ENCODE measurements at regions not wholly inside any gene's neighbourhood (a gene's known extent, or its start where the extent isn't known, plus 50 kb on each side); places are given as distances from the start of the nearest gene placed in this dataset.

- TF ChIP-seq EP300 (IDR thresholded peaks at IDR 0.05; ENCODE audit: borderline replicate concordance in 1 of 2, low read depth in 1 of 2, low read length in 1 of 2) (no peak), REST (IDR thresholded peaks at IDR 0.05; ENCODE audit: low read depth, low read length) (no peak), POLR2AphosphoS5 (IDR thresholded peaks at IDR 0.05; ENCODE audit: low read depth, low read length) (no peak), FOXJ3 (CRISPR knock-in tag; IDR thresholded peaks at IDR 0.05) (no peak), MAX (IDR thresholded peaks at IDR 0.05; ENCODE audit: low read depth) (no peak), NRF1 (IDR thresholded peaks at IDR 0.05; ENCODE audit: low read depth, low read length) (no peak), TAF1 (IDR thresholded peaks at IDR 0.05; ENCODE audit: borderline replicate concordance, low read depth, low read length) (no peak), SMC3 (IDR thresholded peaks at IDR 0.05; ENCODE audit: low read depth, low read length) (no peak), RFX5 (IDR thresholded peaks at IDR 0.05; ENCODE audit: low read length) (no peak), GABPA (IDR thresholded peaks at IDR 0.05; ENCODE audit: low read depth) (no peak)
- TF ChIP-seq, protein P1, sequence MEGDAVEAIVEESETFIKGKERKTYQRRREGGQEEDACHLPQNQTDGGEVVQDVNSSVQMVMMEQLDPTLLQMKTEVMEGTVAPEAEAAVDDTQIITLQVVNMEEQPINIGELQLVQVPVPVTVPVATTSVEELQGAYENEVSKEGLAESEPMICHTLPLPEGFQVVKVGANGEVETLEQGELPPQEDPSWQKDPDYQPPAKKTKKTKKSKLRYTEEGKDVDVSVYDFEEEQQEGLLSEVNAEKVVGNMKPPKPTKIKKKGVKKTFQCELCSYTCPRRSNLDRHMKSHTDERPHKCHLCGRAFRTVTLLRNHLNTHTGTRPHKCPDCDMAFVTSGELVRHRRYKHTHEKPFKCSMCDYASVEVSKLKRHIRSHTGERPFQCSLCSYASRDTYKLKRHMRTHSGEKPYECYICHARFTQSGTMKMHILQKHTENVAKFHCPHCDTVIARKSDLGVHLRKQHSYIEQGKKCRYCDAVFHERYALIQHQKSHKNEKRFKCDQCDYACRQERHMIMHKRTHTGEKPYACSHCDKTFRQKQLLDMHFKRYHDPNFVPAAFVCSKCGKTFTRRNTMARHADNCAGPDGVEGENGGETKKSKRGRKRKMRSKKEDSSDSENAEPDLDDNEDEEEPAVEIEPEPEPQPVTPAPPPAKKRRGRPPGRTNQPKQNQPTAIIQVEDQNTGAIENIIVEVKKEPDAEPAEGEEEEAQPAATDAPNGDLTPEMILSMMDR (IDR thresholded peaks at IDR 0.05), result no peak
- TF ChIP-seq, protein P2, sequence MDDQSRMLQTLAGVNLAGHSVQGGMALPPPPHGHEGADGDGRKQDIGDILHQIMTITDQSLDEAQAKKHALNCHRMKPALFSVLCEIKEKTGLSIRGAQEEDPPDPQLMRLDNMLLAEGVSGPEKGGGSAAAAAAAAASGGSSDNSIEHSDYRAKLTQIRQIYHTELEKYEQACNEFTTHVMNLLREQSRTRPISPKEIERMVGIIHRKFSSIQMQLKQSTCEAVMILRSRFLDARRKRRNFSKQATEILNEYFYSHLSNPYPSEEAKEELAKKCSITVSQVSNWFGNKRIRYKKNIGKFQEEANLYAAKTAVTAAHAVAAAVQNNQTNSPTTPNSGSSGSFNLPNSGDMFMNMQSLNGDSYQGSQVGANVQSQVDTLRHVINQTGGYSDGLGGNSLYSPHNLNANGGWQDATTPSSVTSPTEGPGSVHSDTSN (IDR thresholded peaks at IDR 0.05), result peak; percentile 16; the same call in 1 of the 2 replicates
Measured at GRCh38 chr21:35606578-35606977, 453.7 kb downstream of the SETD4 start.

Data from SK-N-SH (cell line).